IMR-90 (cell line): ENCODE measurements at regions not wholly inside any gene's neighbourhood (a gene's known extent, or its start where the extent isn't known, plus 50 kb on each side); places are given as distances from the start of the nearest gene placed in this dataset.
A peak's percentile ranks its signal among the peaks of the same experiment; 100 is the strongest.

Experiments used
- ATAC-seq: fragments of 200-7000 bp; cut with Tn5 transposase; 2 replicates; pipeline ENCODE4 v1.9.1; 2020; ENCODE audit warnings: low read depth, mild to moderate bottlenecking, moderate library complexity
- BruUV-seq: library from RNA; stranded (reverse); fragments of 400-500 nt; replicated peaks from 2 replicates; lab custom pipeline; 2021; lab: Mats Ljungman, UMichigan
- CTCF ChIA-PET: fragments of 300-600 bp; formaldehyde crosslinking; extraction: SDS; loops from one replicate; lab custom pipeline; 2021; ENCODE audit warnings: antibody characterized with exemption; lab: Yijun Ruan, JAX
- POLR2A ChIA-PET: fragments of 300-600 bp; sonication (Branson Sonifier 250); formaldehyde crosslinking; loops from one replicate; lab custom pipeline; 2022; ENCODE audit warnings: antibody characterized with exemption; ENCODE audit not compliant: unreplicated experiment; lab: Charles Lee
- DNase-seq: peaks from one replicate; pipeline ENCODE4 v3.0.0; 2013
- H2AFZ ChIP-seq: replicated peaks from 2 replicates; pipeline ENCODE3; 2013; ENCODE audit warnings: low read length, mild to moderate bottlenecking; ENCODE audit not compliant: poor library complexity
- H2AK5ac ChIP-seq: 2 replicates; pipeline ENCODE4 v1.6.1; 2013; ENCODE audit warnings: low read depth, low read length, inconsistent platforms
- H2AK9ac ChIP-seq: replicated peaks from 2 replicates; pipeline ENCODE3; 2013; ENCODE audit warnings: mild to moderate bottlenecking, low read depth, low read length, moderate library complexity; ENCODE audit not compliant: poor library complexity
- H2BK120ac ChIP-seq: 2 replicates; pipeline ENCODE4 v1.6.1; 2013; ENCODE audit warnings: low read depth, low read length, inconsistent platforms
- H2BK15ac ChIP-seq: 3 replicates; pipeline ENCODE4 v1.6.1; 2013; ENCODE audit warnings: low read depth, low read length, inconsistent platforms
- H2BK20ac ChIP-seq: 2 replicates; pipeline ENCODE4 v1.6.1; 2013; ENCODE audit warnings: low read depth, mild to moderate bottlenecking, inconsistent platforms, low read length, moderate library complexity
- H2BK5ac ChIP-seq: 2 replicates; pipeline ENCODE4 v1.6.1; 2013; ENCODE audit warnings: mild to moderate bottlenecking, low read depth, low read length, inconsistent platforms; ENCODE audit not compliant: poor library complexity, severe bottlenecking
- H3K14ac ChIP-seq: replicated peaks from 2 replicates; pipeline ENCODE4 v1.6.1; 2013; ENCODE audit warnings: low read depth, low read length, inconsistent platforms
- H3K18ac ChIP-seq: 2 replicates; pipeline ENCODE4 v1.6.1; 2013; ENCODE audit warnings: low read depth, low read length, control low read depth
- H3K23ac ChIP-seq: 2 replicates; pipeline ENCODE4 v1.6.1; 2013; ENCODE audit warnings: low read depth, low read length, inconsistent platforms
- H3K27ac ChIP-seq: 2 replicates; pipeline ENCODE4 v1.5.1; 2013; ENCODE audit warnings: mild to moderate bottlenecking, control low read depth, low read length; ENCODE audit not compliant: insufficient read depth
- H3K27me3 ChIP-seq: 2 replicates; pipeline ENCODE4 v1.6.1; 2013; ENCODE audit warnings: low read length; ENCODE audit not compliant: control insufficient read depth, insufficient read depth
- H3K36me3 ChIP-seq: 2 replicates; pipeline ENCODE4 v1.6.1; 2013; ENCODE audit warnings: low read length, mixed read lengths; ENCODE audit not compliant: control insufficient read depth, insufficient read depth
- H3K4ac ChIP-seq: 2 replicates; pipeline ENCODE4 v1.6.1; 2013; ENCODE audit warnings: low read depth, low read length, inconsistent platforms
- H3K4me1 ChIP-seq: 2 replicates; pipeline ENCODE4 v1.6.1; 2013; ENCODE audit warnings: low read length, mixed read lengths; ENCODE audit not compliant: control insufficient read depth, insufficient read depth
- H3K4me2 ChIP-seq: 2 replicates; pipeline ENCODE4 v1.6.1; 2013; ENCODE audit warnings: low read depth, mild to moderate bottlenecking, control low read depth, low read length, moderate library complexity
- H3K4me3 ChIP-seq: 2 replicates; pipeline ENCODE4 v1.5.1; 2013; ENCODE audit warnings: low read depth, mild to moderate bottlenecking, control low read depth, low read length, moderate library complexity; ENCODE audit not compliant: insufficient read depth
- H3K56ac ChIP-seq: 2 replicates; pipeline ENCODE4 v1.6.1; 2013; ENCODE audit warnings: low read length, inconsistent platforms; ENCODE audit not compliant: insufficient read depth; ENCODE audit errors: extremely low read depth
- H3K79me1 ChIP-seq, 2 experiments: 2 replicates each; pipeline ENCODE4 v1.6.1; 2013; ENCODE audit warnings: low read length in 2 of 2, inconsistent platforms in 1 of 2, low read depth in 1 of 2
- H3K9ac ChIP-seq: 2 replicates; pipeline ENCODE4 v1.6.1; 2013; ENCODE audit warnings: low read depth, low read length, control low read depth
- H3K9me1 ChIP-seq: 2 replicates; pipeline ENCODE4 v1.6.1; 2013; ENCODE audit warnings: low read length, inconsistent platforms; ENCODE audit not compliant: insufficient read depth
- H3K9me3 ChIP-seq: 2 replicates; pipeline ENCODE4 v1.6.1; 2013; ENCODE audit warnings: low read length; ENCODE audit not compliant: control insufficient read depth, insufficient read depth
- H4K20me1 ChIP-seq: 2 replicates; pipeline ENCODE4 v1.6.1; 2013; ENCODE audit warnings: low read length, inconsistent platforms; ENCODE audit not compliant: insufficient read depth
- H4K5ac ChIP-seq: 2 replicates; pipeline ENCODE4 v1.6.1; 2013; ENCODE audit warnings: mild to moderate bottlenecking, low read depth, low read length, control low read depth
- H4K8ac ChIP-seq, 2 experiments: 2 replicates each; pipeline ENCODE4 v1.6.1; 2013; ENCODE audit warnings: low read depth in 2 of 2, low read length in 2 of 2, control low read depth in 1 of 2, inconsistent platforms in 1 of 2
- H4K91ac ChIP-seq: 2 replicates; pipeline ENCODE4 v1.6.1; 2013; ENCODE audit warnings: low read depth, low read length, inconsistent platforms; ENCODE audit not compliant: insufficient read depth
- CEBPB ChIP-seq: IDR thresholded peaks from 2 replicates; pipeline ENCODE4 v1.6.1; 2012; ENCODE audit warnings: low read depth, low read length, improper control_type of control experiment
- FOS ChIP-seq: fragments of 150-350 bp; IDR thresholded peaks from 2 replicates; pipeline ENCODE4 v1.6.1; 2016; ENCODE audit warnings: low read depth, low read length
- NFE2L2 ChIP-seq: fragments of 150-350 bp; IDR thresholded peaks from 2 replicates; pipeline ENCODE4 v1.6.1; 2016; ENCODE audit warnings: low read depth, mild to moderate bottlenecking, low read length
- RFX5 ChIP-seq: IDR thresholded peaks from 2 replicates; pipeline ENCODE4 v1.8.0; 2012; ENCODE audit warnings: low read depth, mild to moderate bottlenecking, low read length, moderate library complexity
- SMC3 ChIP-seq: fragments of 150-350 bp; IDR thresholded peaks from 2 replicates; pipeline ENCODE4 v1.6.1; 2016; ENCODE audit warnings: low read depth, mild to moderate bottlenecking, antibody characterized with exemption, low read length, moderate library complexity
- WGBS, 2 experiments: methylation state at CpG; one replicate each; pipeline versions ENCODE4 v1.1.5 to v1.1.7; 2013; ENCODE audit warnings: missing lambda C conversion rate in 2 of 2; ENCODE audit not compliant: insufficient read length in 1 of 2; ENCODE audit errors: extremely low coverage in 2 of 2; 5-methylcytosine and 5-hydroxymethylcytosine counted together
- dilution Hi-C: fragments of 300-500 bp; cut with HindIII; formaldehyde crosslinking; loops from one replicate; pipeline ENCODE4 v1.14.3; 2018; ENCODE audit warnings: low sequenced_read_pairs; ENCODE audit not compliant: unreplicated experiment
- in situ Hi-C: fragments of 300-500 bp; cut with MboI; formaldehyde crosslinking; loops from 3 replicates; pipeline ENCODE4 v1.14.3; 2019; ENCODE audit warnings: low sequenced_read_pairs, inconsistent platforms, mixed read lengths
- intact Hi-C: fragments of 100-400 bp; cut with micrococcal nuclease; formaldehyde crosslinking; loops from 2 replicates; pipeline ENCODE4 v1.10.0; 2022

DNA sequence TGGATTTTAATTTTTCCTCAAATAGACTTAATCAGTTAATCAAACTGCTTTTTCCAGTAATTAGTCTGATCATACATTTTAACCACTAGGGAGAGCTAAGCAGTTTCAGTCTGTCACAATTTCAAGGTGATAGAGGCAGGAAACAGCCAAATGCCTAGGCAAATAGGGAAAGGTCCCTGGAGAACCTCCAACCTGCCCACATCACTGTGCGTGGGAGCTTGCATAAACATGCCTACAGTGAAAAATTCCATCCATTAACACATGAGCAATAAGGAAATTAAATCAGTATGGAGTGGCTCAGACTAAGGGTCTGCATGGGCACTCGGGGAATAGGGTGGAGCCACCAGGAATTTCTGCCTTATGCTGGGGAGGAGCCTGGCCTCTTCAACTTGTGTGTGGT is 74.6 kb downstream of the AASDHPPT start:
- no peak overlapping the region for H2BK20ac ChIP-seq
- 33% methylated on average over 1 of the region's 2 CpGs; no CpG with 5 or more reads in 1 of the 2 experiments for WGBS, 2 experiments
- ChIA-PET CTCF (interaction anchor here (0.8 to 2.0 kb wide), 4 partner anchors 19 to 433 kb away, joined by 3 to 6 read pairs (median 4); partner anchors contain the start of genes AASDHPPT and KBTBD3), POLR2A (no interaction called here)
- H3K4ac ChIP-seq: no peak overlapping the region
- no peak overlapping the region for H3K27ac ChIP-seq
- no peak overlapping the region for H2BK5ac ChIP-seq
- H2AK5ac ChIP-seq: no peak overlapping the region
- H3K4me3 ChIP-seq: no peak overlapping the region
- no peaks in the 10 kb centered on the region for H3K36me3 ChIP-seq
- TF ChIP-seq RFX5 (no peak), SMC3 (no peak), NFE2L2 (no peak), CEBPB (no peak), FOS (no peak)
- H3K23ac ChIP-seq: no peak overlapping the region
- H2AK9ac ChIP-seq: no peak overlapping the region
- H2BK120ac ChIP-seq: no peak overlapping the region
- H2BK15ac ChIP-seq: no peak overlapping the region
- no TSS peak for BruUV-seq
- no peaks in the 10 kb centered on the region for H3K27me3 ChIP-seq
- H3K9me3 ChIP-seq: no peaks in the 10 kb centered on the region
- in situ Hi-C loops: loop anchor here (25.0 kb wide), 1 partner anchor 435 kb away; no protein-coding TSS in a partner anchor
- dilution Hi-C loops: no loop called here
- H4K8ac ChIP-seq: no peak overlapping the region
- no peaks in the 10 kb centered on the region for H4K20me1 ChIP-seq
- H3K79me1 ChIP-seq: no peaks in the 10 kb centered on the region
- H3K18ac ChIP-seq: no peak overlapping the region
- no peak overlapping the region for H2AFZ ChIP-seq
- no peak overlapping the region for H3K56ac ChIP-seq
- H3K14ac ChIP-seq: no peak overlapping the region
- peaks cover 4% of the 10 kb centered on the region; the same call in 1 of the 2 replicates for H3K4me1 ChIP-seq
- no peak overlapping the region; the same call in 1 of the 2 replicates for H3K4me2 ChIP-seq
- intact Hi-C loops: loop anchor here (10.0 kb wide), 1 partner anchor 573 kb away; no protein-coding TSS in a partner anchor
- DNase-seq (peak; percentile 17), ATAC-seq (peak; percentile 38; the same call in 1 of the 2 replicates)
- H4K5ac ChIP-seq: no peak overlapping the region
- no peaks in the 10 kb centered on the region for H3K9me1 ChIP-seq
- H4K91ac ChIP-seq: no peak overlapping the region
- no peak overlapping the region for H3K9ac ChIP-seq
